HG02885 (cell line): ENCODE measurements at regions not wholly inside any gene's neighbourhood (a gene's known extent, or its start where the extent isn't known, plus 50 kb on each side); places are given as distances from the start of the nearest gene placed in this dataset.
A peak's percentile ranks its signal among the peaks of the same experiment; 100 is the strongest.

ENCODE experiments used
- ATAC-seq: cut with Tn5 transposase; IDR thresholded peaks from one replicate; pipeline ENCODE4 v1.9.1; 2021; ENCODE audit warnings: mild to moderate bottlenecking; ENCODE audit not compliant: unreplicated experiment, poor library complexity

- ATAC-seq = no peak
Measured at GRCh38 chr19:32202244-32202643, 143.2 kb upstream of the ZNF507 start.

GRCh38 chr19:32203161-32203560 lies 142.2 kb upstream of the ZNF507 start:
- ATAC-seq = no peak

GRCh38 chr19:32206065-32206464 lies 139.3 kb upstream of the ZNF507 start:
- ATAC-seq = no peak

GRCh38 chr19:32208060-32208459 lies 137.3 kb upstream of the ZNF507 start:
- ATAC-seq = no peak

- no peak for ATAC-seq
Measured at GRCh38 chr19:32219392-32219791, 126.0 kb upstream of the ZNF507 start.

- ATAC-seq = no peak
Measured at GRCh38 chr19:32219881-32220472, 125.4 kb upstream of the ZNF507 start.

- no peak for ATAC-seq
Measured at GRCh38 chr19:32220951-32221350, 124.5 kb upstream of the ZNF507 start.

- ATAC-seq = no peak
Measured at GRCh38 chr19:32222556-32222955, 122.9 kb upstream of the ZNF507 start.

- ATAC-seq = no peak
Measured at GRCh38 chr19:32223106-32223505, 122.3 kb upstream of the ZNF507 start.

GRCh38 chr19:32223595-32224370 lies 121.6 kb upstream of the ZNF507 start:
- ATAC-seq = no peak

- peak; percentile 76 for ATAC-seq
Measured at GRCh38 chr19:32224371-32225244, 120.8 kb upstream of the ZNF507 start.

GRCh38 chr19:32227561-32228165 lies 117.7 kb upstream of the ZNF507 start:
- ATAC-seq = no peak

GRCh38 chr19:32230441-32230840 lies 115.0 kb upstream of the ZNF507 start:
- no peak for ATAC-seq

- no peak for ATAC-seq
Measured at GRCh38 chr19:32231020-32231419, 114.4 kb upstream of the ZNF507 start.

GRCh38 chr19:32231691-32232090 lies 113.7 kb upstream of the ZNF507 start:
- no peak for ATAC-seq

- ATAC-seq = no peak
Measured at GRCh38 chr19:32232449-32232848, 113.0 kb upstream of the ZNF507 start.

GRCh38 chr19:32233091-32233490 lies 112.3 kb upstream of the ZNF507 start:
- no peak for ATAC-seq

- ATAC-seq = no peak
Measured at GRCh38 chr19:32233885-32234284, 111.5 kb upstream of the ZNF507 start.

- ATAC-seq = no peak
Measured at GRCh38 chr19:32234663-32235217, 110.7 kb upstream of the ZNF507 start.

- no peak for ATAC-seq
Measured at GRCh38 chr19:32238076-32238475, 107.3 kb upstream of the ZNF507 start.
